Endodermal cell (in vitro differentiated cells): ENCODE measurements at regions not wholly inside any gene's neighbourhood (a gene's known extent, or its start where the extent isn't known, plus 50 kb on each side); places are given as distances from the start of the nearest gene placed in this dataset.
A peak's percentile ranks its signal among the peaks of the same experiment; 100 is the strongest.

Experiments used
- DNase-seq: peaks from one replicate; pipeline ENCODE4 v3.0.0-alpha.2; 2017
- H3K27ac ChIP-seq: 2 replicates; pipeline ENCODE4 v1.5.1; 2013; ENCODE audit warnings: mild to moderate bottlenecking, low read depth, low read length, moderate library complexity
- H3K27me3 ChIP-seq: 2 replicates; pipeline ENCODE4 v1.6.1; 2013; ENCODE audit warnings: mild to moderate bottlenecking, low read length, moderate library complexity; ENCODE audit not compliant: insufficient read depth, control insufficient read depth, poor library complexity, severe bottlenecking
- H3K36me3 ChIP-seq: 2 replicates; pipeline ENCODE4 v1.7.0; 2013; ENCODE audit warnings: mild to moderate bottlenecking, low read length, moderate library complexity; ENCODE audit not compliant: control insufficient read depth, insufficient read depth
- H3K4me1 ChIP-seq: one replicate; pipeline ENCODE4 v1.7.0; 2013; ENCODE audit warnings: low read length; ENCODE audit not compliant: control insufficient read depth, insufficient read depth
- H3K4me3 ChIP-seq: 2 replicates; pipeline ENCODE4 v1.5.1; 2013; ENCODE audit warnings: mild to moderate bottlenecking, low read length, moderate library complexity
- H3K9ac ChIP-seq: 2 replicates; pipeline ENCODE4 v1.6.1; 2013; ENCODE audit warnings: mild to moderate bottlenecking, low read length, moderate library complexity; ENCODE audit not compliant: poor library complexity, severe bottlenecking; ENCODE audit errors: extremely low read depth
- H3K9me3 ChIP-seq: 2 replicates; pipeline ENCODE4 v1.6.1; 2013; ENCODE audit warnings: mild to moderate bottlenecking, low read length, moderate library complexity; ENCODE audit not compliant: control insufficient read depth
- H3K27ac Mint-ChIP-seq: 2 replicates; pipeline ENCODE4 v1.8.0; 2020; ENCODE audit warnings: mixed read lengths
- H3K27me3 Mint-ChIP-seq: 2 replicates; pipeline ENCODE4 v1.8.0; 2021; ENCODE audit warnings: mild to moderate bottlenecking, mixed read lengths; ENCODE audit not compliant: insufficient read depth
- H3K36me3 Mint-ChIP-seq: 2 replicates; pipeline ENCODE4 v1.8.0; 2020; ENCODE audit warnings: low read depth, mixed read lengths
- H3K4me1 Mint-ChIP-seq: 2 replicates; pipeline ENCODE4 v1.8.0; 2020; ENCODE audit warnings: mixed read lengths
- H3K4me3 Mint-ChIP-seq: 2 replicates; pipeline ENCODE4 v1.8.0; 2020; ENCODE audit warnings: mild to moderate bottlenecking, moderate library complexity, mixed read lengths
- H3K9me3 Mint-ChIP-seq: 2 replicates; pipeline ENCODE4 v1.8.0; 2020; ENCODE audit warnings: mild to moderate bottlenecking, mixed read lengths
- WGBS, 2 experiments: methylation state at CpG; one replicate each; pipeline versions ENCODE4 v1.1.5 to v1.1.7; 2013; ENCODE audit warnings: missing lambda C conversion rate in 2 of 2, mixed read lengths in 1 of 2; ENCODE audit not compliant: insufficient coverage in 1 of 2, insufficient read length in 1 of 2; 5-methylcytosine and 5-hydroxymethylcytosine counted together
- TF ChIP-seq, protein P1 (sequence below): fragments of 200-600 bp; sonication (generic); conservative IDR thresholded peaks from 2 replicates; pipeline ENCODE4 v1.5.0; 2021; ENCODE audit warnings: antibody characterized with exemption, mild to moderate bottlenecking

DNA sequence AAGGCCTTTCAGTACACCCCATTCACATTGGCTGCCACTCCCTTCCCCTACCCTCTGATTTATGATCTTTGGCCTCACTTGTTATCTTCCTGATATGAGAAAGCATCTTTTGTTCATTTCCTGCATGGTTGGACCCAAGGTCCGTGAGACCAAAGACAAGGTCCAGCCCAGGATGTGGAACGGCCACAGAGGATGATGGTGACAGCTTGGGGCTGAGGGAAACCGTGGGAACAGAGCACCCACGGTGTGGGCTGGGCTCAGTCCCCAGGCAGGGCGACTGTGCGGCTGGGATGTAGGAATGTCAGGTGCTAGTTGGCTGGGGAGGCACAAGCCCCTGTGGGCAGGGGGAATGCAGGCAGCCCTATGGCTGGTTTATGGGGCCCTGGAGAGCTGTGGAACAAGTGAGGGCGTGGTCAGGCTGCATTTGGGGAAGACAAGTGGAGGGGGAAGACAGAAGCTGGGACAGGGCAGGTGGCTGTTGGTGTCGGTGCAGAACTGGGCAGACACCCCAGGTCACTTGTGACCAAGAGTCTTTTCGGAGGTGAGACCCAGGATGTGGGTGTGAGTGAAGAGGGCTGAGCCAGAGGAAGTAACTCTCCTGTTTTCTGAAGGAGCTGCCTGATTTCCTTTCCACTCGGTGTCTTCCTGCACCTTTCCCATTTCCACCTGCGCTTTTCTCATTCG, 51.7 kb upstream of the IGFBP3 start:
- Histone ChIP-seq H3K4me1 (no peaks in the 10 kb centered on the region), H3K27me3 (no peaks in the 10 kb centered on the region), H3K36me3 (no peaks in the 10 kb centered on the region), H3K4me3 (no peak overlapping the region), H3K9me3 (no peaks in the 10 kb centered on the region), H3K27ac (no peak overlapping the region), H3K9ac (no peak overlapping the region)
- DNase-seq: peak; percentile 35
- 87 to 93% methylated on average over 4 to 12 of the region's 12 CpGs for WGBS, 2 experiments
- Mint-ChIP-seq H3K27ac (no peak overlapping the region), H3K4me1 (peaks cover 4% of the 10 kb centered on the region), H3K4me3 (no peak overlapping the region), H3K9me3 (no peaks in the 10 kb centered on the region), H3K27me3 (no peaks in the 10 kb centered on the region), H3K36me3 (no peaks in the 10 kb centered on the region)
- TF ChIP-seq, protein P1, sequence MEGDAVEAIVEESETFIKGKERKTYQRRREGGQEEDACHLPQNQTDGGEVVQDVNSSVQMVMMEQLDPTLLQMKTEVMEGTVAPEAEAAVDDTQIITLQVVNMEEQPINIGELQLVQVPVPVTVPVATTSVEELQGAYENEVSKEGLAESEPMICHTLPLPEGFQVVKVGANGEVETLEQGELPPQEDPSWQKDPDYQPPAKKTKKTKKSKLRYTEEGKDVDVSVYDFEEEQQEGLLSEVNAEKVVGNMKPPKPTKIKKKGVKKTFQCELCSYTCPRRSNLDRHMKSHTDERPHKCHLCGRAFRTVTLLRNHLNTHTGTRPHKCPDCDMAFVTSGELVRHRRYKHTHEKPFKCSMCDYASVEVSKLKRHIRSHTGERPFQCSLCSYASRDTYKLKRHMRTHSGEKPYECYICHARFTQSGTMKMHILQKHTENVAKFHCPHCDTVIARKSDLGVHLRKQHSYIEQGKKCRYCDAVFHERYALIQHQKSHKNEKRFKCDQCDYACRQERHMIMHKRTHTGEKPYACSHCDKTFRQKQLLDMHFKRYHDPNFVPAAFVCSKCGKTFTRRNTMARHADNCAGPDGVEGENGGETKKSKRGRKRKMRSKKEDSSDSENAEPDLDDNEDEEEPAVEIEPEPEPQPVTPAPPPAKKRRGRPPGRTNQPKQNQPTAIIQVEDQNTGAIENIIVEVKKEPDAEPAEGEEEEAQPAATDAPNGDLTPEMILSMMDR: no peak

DNA sequence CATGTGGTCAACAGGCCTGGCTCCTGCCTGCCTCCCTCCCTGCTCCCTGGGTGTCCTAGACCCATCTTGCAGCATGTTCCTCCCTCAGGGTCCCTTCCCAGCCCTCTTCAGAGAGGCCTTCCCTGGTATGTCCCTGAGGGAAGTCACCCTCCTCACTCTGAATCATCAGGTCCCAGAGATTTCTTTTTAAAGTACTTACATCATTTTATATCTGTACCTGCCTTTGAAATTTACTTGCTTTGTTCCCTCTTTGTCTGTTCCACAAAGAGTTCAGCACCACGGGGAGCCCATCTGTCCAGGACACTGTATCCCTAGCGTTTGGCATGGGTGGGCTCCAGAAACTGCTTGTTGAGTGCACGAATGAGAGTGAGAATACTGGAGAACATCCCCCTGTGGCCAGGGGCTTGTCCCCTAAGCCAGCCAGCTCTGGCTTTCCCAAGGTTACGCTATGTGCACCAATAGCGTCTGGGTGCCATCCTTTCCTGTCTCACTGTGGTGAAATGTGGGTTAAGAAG, 50.6 kb upstream of the IGFBP3 start:
- no peak overlapping the region for H3K9ac ChIP-seq
- H3K4me1 Mint-ChIP-seq: peaks cover under 1% of the 10 kb centered on the region
- no peaks in the 10 kb centered on the region for H3K36me3 Mint-ChIP-seq
- peak; percentile 27 for DNase-seq
- H3K27ac ChIP-seq: no peak overlapping the region
- TF ChIP-seq, protein P1: no peak
- H3K4me3 Mint-ChIP-seq: no peak overlapping the region
- no peaks in the 10 kb centered on the region for H3K9me3 ChIP-seq
- no peak overlapping the region for H3K4me3 ChIP-seq
- H3K9me3 Mint-ChIP-seq: no peaks in the 10 kb centered on the region
- no peaks in the 10 kb centered on the region for H3K4me1 ChIP-seq
- H3K27me3 Mint-ChIP-seq: no peaks in the 10 kb centered on the region
- H3K36me3 ChIP-seq: no peaks in the 10 kb centered on the region
- no peaks in the 10 kb centered on the region for H3K27me3 ChIP-seq
- H3K27ac Mint-ChIP-seq: no peak overlapping the region
- WGBS, 2 experiments: 92 to 100% methylated on average over 2 to 5 of the region's 5 CpGs

DNA sequence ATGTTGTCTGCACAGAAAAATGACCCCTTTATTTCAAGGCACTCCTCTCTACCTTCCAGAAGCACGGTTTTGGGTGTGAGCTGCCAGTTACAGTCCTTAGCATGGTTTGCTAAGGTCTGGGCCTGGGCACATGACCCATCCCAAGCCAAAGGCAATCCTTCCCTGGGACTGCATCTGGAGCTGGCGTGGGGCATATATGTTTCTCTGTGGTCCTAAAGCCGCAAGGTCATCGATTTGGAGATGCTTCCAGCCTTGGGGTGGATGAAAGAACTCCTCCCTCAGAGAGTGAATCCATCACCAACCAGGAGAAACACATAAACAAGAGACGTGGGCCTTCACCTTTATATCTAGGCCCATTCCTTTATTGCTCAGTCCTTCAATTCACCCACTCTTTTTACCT, 50.1 kb upstream of the IGFBP3 start:
- Histone ChIP-seq H3K4me3 (no peak overlapping the region), H3K27ac (no peak overlapping the region), H3K9me3 (no peaks in the 10 kb centered on the region), H3K27me3 (no peaks in the 10 kb centered on the region), H3K36me3 (no peaks in the 10 kb centered on the region), H3K4me1 (no peaks in the 10 kb centered on the region), H3K9ac (no peak overlapping the region)
- no peaks in the 10 kb centered on the region for H3K36me3 Mint-ChIP-seq
- no peaks in the 10 kb centered on the region for H3K27me3 Mint-ChIP-seq
- no peak overlapping the region for H3K27ac Mint-ChIP-seq
- H3K4me1 Mint-ChIP-seq: no peaks in the 10 kb centered on the region
- H3K4me3 Mint-ChIP-seq: no peak overlapping the region
- no peaks in the 10 kb centered on the region for H3K9me3 Mint-ChIP-seq
- 94% methylated on average over 2 to 5 of the region's 5 CpGs for WGBS, 2 experiments
- TF ChIP-seq, protein P1: no peak
- DNase-seq: peak; percentile 38
